T-helper 1 cell (primary cell): ENCODE measurements at regions not wholly inside any gene's neighbourhood (a gene's known extent, or its start where the extent isn't known, plus 50 kb on each side); places are given as distances from the start of the nearest gene placed in this dataset.
"Not testable (repeated sequence)": the region's sequence is repeated elsewhere in the genome, so short reads cannot be mapped to it uniquely, and the experiment has no call there.

Source experiments
- DNase-seq, 5 donors: peaks; one replicate each; pipeline ENCODE4 v3.0.0-alpha.2; 2012 to 2020

DNA sequence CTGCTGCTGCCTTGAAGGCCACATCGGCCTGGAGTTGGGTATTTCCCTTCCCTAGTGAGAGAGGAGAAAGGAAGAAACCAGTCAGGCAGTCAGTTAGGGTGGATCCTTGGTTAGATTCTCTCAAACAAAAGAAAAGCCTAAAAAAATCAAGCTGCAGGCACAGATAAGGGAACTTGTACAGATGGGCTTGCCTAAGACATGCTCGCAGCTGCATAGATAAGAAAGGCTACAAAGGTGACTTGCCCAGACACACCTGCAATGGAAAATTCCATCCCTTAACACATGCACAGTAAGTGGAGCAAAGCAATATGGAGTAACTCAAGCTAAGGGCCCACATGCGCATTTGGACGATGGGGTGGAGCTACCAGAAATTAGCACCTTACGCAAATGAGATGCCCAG lies 199.7 kb upstream of the ARPP21 start:
- no peak for DNase-seq

DNA sequence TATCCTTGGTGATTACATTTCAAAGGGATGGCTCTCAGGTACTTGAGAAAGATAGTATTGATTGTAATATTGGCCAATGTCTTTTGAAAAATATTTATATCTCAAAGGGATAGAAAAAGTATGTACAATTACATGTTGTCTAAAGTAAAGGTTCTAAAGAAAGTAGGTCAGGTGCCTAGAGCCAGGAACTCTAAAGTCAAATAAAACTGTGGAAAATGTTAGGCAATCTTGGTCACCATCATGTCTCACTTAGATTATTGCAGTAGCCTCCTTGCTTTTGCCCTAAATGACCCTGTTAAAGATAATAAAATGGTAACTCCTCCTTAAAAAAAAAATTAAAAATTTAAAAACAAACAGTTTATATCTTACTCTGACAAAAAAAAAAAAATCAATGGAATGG lies 198.5 kb upstream of the ARPP21 start:
- DNase-seq, result no peak

DNA sequence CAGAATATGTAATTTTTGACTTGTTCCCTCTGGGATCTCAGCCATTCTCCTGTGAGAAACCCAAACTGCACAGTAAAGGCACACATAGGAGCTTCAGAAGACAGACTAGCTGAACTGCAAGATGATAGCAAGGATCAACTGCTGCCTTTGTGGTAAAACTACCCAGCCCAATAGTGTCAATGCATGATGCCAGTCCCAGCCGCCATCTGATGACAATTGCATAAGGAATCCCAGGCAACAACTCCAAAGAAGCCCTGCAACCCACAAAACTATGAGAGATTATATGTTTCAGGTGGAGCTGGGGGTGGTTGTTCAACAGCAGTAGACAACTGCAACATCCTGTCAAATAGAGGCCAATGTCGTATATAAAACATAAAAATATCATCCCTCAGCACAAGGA lies 192.4 kb upstream of the ARPP21 start:
- no peak for DNase-seq

- DNase-seq, result no peak
Observed at GRCh38 chr3:35448121-35448520, 191.2 kb upstream of the ARPP21 start.

GRCh38 chr3:35448681-35449080 lies 190.6 kb upstream of the ARPP21 start:
- no peak for DNase-seq

DNA sequence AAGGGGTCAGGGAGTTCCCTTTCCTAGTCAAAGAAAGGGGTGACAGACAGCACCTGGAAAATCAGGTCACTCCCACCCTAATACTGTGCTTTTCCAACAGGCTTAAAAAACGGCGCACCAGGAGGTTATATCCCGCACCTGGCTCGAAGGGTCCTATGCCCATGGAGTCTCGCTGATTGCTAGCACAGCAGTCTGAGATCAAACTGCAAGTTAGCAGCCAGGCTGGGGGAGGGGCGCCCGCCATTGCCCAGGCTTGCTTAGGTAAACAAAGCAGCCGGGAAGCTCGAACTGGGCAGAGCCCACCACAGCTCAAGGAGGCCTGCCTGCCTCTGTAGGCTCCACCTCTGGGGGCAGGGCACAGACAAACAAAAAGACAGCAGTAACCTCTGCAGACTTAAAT lies 184.5 kb upstream of the ARPP21 start:
- not testable (repeated sequence) for DNase-seq

GRCh38 chr3:35473956-35474355 lies 165.4 kb upstream of the ARPP21 start:
- DNase-seq, result no peak

DNA sequence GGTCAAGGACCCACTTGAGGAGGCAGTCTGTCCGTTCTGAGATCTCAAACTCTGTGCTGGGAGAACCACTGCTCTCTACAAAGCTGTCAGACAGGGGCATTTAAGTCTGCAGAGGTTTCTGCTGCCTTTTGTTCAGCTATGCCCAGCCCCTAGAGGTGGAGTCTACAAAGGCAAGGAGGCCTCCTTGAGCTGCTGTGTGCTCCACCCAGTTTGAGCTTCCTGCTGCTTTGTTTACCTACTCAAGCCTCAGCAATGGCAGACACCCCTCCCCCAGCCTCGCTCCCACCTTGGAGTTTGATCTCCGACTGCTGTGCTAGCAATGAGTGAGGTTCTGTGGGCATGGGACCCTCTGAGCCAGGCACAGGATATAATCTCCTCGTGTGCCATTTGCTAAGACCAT lies 156.8 kb upstream of the ARPP21 start:
- DNase-seq, result not testable (repeated sequence)

DNA sequence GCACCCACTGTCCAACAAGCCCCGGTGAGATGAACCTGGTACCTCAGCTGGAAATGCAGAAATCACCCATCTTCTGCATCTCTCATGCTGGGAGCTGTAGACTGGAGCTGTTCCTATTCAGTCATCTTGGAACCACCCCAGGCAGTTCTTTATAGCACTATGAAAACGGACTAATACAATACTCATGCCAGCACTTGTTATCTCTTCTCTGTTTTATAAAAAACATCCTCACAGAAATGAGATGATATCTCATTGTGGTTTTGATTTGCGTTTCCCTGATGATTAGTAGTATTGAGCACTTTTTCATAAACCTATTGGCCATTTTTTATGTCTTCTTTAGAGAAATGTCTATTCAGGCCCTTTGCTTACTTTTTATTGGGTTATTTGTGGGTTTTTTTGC lies 156.2 kb upstream of the ARPP21 start:
- no peak for DNase-seq

- DNase-seq, result no peak
Observed at GRCh38 chr3:35484929-35485530, 154.3 kb upstream of the ARPP21 start.

GRCh38 chr3:35486295-35486694 lies 153.0 kb upstream of the ARPP21 start:
- DNase-seq, result no peak

- no peak for DNase-seq
Observed at GRCh38 chr3:35487376-35487775, 151.9 kb upstream of the ARPP21 start.

DNA sequence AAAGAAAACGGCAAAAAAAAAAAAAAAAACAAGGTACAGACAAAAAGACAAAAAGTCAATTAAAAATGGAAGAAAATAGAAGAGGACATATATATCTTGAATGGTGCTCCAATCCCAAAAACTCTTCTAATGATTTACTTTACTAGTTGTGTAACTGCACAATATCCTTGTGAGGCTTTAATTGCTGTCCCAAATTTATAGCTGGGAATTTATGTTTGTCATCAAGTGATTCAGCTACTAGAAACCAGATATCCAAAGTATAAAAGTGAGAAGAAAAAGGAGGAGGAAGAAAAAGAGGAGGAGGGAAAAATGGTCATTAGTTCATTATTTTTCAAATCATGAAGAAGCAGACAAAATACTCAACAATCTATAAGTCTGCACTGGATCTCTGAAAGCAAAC lies 150.8 kb upstream of the ARPP21 start:
- DNase-seq, result no peak

GRCh38 chr3:35492841-35493240 lies 146.5 kb upstream of the ARPP21 start:
- DNase-seq, result no peak

DNA sequence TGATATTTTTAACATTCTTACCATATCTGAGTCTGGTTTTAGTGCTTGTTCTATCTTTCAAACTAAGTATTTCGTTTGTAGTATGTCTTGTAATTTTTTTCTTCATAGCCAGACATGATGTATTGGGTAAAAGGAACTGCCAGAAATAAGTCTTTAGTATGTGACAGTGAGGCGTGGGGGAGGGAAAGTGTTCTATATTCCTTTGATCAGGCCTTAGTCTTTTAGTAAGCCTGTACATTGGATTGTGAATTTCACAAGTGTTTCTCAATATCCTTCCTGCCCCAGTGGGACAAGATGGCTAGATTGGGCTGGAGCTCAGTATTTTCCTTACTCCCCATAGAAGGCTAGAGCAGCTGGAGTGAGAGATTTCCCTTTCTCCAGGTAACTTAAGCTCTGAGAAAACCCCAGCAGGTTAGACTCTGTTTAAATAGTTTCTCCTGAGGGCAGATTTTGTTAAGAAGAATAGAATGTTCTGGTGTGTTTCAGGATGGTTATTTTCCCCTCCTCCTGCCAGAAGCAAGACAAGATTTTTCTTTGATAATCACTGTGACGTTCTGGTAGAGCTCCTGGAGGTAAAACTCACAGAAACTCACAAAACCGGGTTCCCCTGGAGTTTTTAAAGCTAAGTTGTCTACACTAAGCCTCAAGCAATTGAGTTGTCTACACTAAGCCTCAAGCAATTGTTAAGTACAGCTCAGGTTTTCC lies 140.7 kb upstream of the ARPP21 start:
- no peak for DNase-seq

GRCh38 chr3:35500641-35501350 lies 138.5 kb upstream of the ARPP21 start:
- no peak for DNase-seq

GRCh38 chr3:35502699-35503098 lies 136.6 kb upstream of the ARPP21 start:
- DNase-seq, result no peak

DNA sequence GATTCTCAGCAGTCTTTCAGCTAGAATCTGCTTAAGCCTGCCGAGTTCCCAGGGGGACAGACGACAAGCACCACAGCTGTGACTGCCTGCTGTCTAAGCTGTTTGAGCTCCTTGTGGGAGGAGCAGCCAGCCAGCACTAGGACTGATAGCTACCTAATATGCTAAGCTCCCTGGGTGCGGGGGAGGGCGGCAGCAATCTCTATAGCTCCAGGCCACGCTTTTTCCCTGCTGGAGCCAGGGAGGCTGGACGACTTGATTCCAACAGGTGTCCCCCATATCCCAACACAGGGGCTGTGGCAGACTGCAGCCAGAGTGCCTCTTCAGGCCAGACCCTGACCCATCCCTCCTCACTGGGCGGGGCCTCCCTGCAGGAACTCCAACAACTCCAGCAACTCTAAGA lies 134.1 kb upstream of the ARPP21 start:
- DNase-seq, result no peak

DNA sequence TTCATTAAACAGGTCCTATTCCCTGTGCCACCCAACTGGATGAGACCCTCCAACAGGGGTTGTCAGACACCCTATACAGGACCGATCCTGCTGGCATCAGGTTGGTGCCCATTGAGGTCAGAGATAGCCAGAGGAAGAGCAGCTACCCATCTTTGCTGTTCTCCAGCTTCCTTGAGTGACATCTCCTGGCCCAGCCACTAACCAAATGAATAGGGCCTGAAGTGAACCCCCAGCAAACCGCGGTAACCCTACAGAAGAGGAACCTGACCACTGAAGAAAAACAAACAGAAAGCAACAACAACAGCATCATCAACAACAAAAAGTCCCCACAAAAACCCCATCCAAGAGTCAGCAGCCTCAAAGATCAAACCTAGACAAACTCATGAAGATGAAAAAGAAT lies 133.6 kb upstream of the ARPP21 start:
- DNase-seq, result no peak

- DNase-seq, result no peak
Observed at GRCh38 chr3:35519936-35520335, 119.4 kb upstream of the ARPP21 start.

DNA sequence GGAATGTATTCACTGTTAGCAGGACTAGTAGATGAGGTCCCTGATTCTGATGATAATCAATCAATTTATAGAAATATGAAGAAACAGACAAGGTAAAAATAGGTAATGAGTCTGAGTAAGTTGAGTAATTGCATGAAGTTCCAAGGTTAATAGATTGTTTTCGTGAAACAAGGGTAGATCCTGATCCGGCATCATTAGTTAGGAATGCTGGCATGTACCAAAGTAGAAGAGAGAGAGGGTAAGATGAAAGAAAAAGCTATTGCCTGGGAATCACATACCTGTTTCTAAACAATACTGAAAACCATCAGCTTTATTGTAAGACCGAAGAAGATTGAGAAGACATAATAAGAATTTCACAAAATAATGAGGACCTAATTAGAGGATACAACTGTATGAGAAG lies 118.1 kb upstream of the ARPP21 start:
- DNase-seq, result no peak

DNA sequence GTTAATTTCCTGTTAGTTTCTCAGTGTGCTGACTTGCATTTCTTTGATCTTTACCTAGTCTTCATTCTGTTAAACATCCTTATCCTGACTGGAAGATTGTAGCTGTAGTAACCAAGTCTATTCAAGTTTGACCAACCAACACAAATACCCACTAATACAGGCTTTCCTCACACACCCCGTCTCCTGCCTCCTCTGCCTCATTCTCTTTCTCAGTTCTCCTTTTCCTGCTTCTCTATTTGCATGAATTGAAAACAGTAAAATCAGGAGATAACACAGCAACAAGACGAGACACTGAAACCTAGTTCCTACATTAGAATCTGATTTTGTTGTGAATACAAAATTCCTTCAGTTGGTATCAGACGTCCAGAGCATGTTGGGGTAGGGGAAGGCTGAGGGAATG lies 116.9 kb upstream of the ARPP21 start:
- DNase-seq, result no peak

DNA sequence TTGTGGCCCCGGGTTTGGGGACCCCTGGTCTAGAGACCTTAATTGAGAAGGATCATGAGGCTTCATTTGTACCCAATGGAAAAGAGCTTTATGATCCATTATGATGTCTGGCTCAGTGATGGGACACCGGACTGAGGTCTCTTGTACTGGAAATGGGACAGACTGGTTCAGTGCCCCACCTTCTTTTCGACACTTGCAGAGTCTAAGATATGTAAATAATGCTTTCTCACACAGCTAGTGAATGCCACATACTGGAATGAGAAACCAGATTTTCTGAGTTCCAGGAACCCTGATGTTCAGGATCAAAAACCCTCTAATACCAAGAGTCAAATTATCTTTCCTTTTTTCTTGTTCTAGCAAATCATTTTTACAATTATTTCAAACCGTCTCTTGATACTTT lies 116.3 kb upstream of the ARPP21 start:
- DNase-seq, result no peak

DNA sequence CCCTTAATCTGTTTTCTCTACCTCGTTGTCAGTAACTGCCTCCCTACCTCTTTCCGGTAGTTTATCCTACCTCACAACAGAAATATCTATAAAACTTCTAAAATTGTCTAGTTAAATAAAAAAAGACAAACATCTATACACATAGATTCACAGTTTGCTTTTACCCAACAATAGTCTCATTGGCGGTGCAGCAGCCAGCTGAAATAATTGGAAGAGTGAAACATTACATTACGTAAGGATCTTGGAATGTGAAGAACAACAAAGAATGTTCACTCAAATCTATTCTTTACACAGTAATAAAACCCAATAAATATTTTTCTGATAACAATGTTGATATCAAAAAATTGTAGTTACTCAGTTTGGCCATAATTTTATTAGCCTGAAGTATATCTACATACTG lies 115.5 kb upstream of the ARPP21 start:
- no peak for DNase-seq
